Posterior cingulate gyrus (tissue), 11 donors: ENCODE measurements at regions not wholly inside any gene's neighbourhood (a gene's known extent, or its start where the extent isn't known, plus 50 kb on each side); places are given as distances from the start of the nearest gene placed in this dataset.
"Not testable (repeated sequence)": the region's sequence is repeated elsewhere in the genome, so short reads cannot be mapped to it uniquely, and the experiment has no call there.

Experiments used
- DNase-seq, 10 donors: peaks; one replicate each; pipeline versions ENCODE4 v3.0.0 to v3.0.0-alpha.2; 2020 to 2021; ENCODE audit warnings: mixed read lengths in 3 of 10
- intact Hi-C: fragments of 100-400 bp; cut with DNase I; formaldehyde crosslinking; loops from one replicate; pipeline ENCODE4 v1.15.1; 2023

GRCh38 chr2:77578354-77578753 lies 56.2 kb upstream of the LRRTM4 start:
- no peak for DNase-seq
- intact Hi-C loops = no loop called here

GRCh38 chr2:77579076-77579769 lies 57.0 kb upstream of the LRRTM4 start:
- intact Hi-C loops = no loop called here
- DNase-seq = no peak

DNA sequence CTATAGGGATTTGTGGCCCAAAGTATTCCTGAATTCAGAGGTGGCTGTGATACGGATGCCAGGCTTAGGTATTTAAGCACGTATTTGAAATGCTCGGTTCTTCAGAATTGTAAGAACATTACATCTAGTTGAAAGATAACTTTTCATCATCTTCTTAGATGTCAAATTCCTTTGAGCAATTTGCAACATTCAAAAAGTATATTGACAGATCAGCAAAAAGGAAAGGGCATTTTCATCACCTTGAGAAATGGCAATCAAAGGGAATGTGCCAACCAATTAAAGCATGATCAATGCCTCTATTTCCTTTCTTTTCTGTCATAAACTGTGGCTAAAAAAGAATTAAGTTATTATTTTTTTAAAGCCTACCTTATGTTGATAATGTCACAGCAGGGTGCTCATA lies 66.3 kb upstream of the LRRTM4 start:
- intact Hi-C loops = no loop called here
- no peak for DNase-seq

DNA sequence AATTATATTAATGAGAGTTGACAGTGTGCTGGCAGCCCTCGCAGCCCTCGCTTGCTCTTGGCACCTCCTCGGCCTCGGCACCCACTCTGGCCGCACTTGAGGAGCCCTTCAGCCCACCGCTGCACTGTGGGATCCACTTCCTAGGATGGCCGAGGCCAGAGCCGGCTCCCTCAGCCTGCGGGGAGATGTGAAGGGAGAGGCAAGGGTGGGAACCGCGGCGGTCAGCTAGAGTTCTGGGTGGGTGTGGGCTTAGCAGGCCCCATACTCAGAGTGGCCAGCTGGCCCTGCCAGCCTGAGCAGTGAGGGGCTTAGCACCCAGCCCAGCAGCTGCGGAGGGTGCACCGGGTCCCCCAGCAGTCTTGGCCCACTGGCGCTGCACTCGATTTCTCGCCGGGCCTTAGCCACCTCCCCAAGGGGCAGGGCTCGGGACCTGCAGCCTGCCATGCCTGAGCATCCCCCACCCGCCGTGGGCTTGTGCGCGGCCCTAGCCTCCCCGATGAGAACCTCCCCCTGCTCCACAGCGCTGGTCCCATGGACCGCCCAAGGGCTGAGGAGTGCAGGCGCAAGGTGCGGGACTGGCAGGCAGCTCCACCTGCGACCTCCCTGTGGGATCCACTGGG lies 68.2 kb upstream of the LRRTM4 start:
- peak in 3 of 10 donors; percentile 55 to 77 (median 73) for DNase-seq
- intact Hi-C loops = no loop called here

GRCh38 chr2:77592955-77593354 lies 70.8 kb upstream of the LRRTM4 start:
- DNase-seq = peak in 3 of 10 donors; percentile 50 to 63 (median 52)
- intact Hi-C loops = not testable (repeated sequence)

GRCh38 chr2:77602771-77603170 lies 80.6 kb upstream of the LRRTM4 start:
- intact Hi-C loops = no loop called here
- DNase-seq = no peak

- intact Hi-C loops = no loop called here
- DNase-seq = no peak
Measured at GRCh38 chr2:77604953-77605929, 83.1 kb upstream of the LRRTM4 start.

DNA sequence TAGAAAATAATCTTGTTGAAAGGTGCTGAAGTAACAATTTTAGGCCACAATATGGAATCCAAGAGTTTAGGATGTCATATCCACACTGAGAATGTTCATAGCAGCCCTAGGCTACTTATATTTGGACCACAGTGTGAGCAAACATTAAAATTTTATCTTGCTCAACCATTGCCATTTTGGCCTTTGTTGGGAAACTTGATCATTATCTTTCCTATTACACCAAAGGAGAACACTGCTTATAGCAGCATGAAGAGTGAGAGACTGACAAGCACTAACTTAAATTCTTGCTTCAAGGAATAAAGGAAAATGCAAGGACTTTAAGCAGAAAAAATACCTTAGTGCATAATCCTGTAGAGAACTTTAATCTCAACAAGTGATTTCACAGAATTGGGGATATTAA lies 86.3 kb upstream of the LRRTM4 start:
- no peak for DNase-seq

DNA sequence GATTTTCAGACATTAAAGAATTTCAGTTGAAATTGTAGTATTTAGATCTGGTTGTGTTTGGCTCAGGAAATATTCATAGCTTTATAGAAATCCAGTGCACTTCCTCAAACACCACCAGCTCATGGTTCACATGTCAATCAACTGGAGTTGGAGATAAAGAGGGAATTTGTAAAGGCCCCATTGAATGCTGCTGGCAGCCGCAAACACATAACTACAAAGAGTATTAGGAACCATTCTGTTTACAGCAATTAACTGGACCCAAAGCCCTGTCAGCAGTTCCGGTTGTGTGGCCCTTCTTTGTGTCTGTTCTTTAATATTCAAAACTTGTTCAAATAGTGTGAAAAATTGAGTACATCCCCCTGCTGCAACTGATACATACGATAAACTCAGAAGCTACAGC lies 107.4 kb upstream of the LRRTM4 start:
- DNase-seq = no peak
- intact Hi-C loops = no loop called here

More for the DNA sequence above, 86.3 kb upstream of the LRRTM4 start:
- intact Hi-C loops = no loop called here

DNA sequence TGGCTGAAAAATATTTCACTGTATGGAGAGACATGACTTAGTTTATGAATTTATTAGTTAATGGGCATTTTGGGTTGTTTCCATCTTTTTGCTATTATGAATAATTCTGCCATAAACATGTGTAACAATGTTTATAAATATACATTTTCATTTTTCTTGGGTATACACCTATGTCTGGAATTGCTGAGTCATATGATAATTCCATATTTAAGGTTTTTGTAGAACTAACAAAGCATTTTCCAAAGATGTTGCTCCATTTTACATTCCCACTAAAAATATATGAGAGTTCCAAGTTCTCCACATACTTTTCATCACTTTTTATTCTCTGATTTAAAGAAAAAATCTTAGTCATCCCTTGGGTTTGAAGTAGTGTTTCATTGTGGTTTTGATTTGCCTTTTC lies 108.8 kb upstream of the LRRTM4 start:
- no peak for DNase-seq
- intact Hi-C loops = no loop called here

DNA sequence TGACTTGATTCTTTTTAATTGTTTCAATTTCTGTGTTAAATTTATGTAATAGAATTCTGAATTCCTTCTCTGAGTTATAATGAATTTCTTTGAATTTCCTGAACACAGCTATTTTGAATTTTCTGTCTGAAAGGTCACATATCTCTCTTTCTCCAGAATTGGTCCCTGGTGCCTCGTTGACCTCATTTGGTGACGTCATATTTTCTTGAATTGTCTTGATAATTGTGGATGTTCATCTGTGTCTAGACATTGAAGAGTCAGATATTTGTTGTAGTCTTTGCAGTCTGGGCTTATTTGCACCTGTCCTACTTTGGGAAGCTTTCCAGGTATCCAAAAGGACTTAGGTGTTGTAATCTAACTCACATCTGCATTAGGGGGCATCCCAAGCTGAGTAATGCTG lies 111.4 kb upstream of the LRRTM4 start:
- no peak for DNase-seq
- intact Hi-C loops = no loop called here

DNA sequence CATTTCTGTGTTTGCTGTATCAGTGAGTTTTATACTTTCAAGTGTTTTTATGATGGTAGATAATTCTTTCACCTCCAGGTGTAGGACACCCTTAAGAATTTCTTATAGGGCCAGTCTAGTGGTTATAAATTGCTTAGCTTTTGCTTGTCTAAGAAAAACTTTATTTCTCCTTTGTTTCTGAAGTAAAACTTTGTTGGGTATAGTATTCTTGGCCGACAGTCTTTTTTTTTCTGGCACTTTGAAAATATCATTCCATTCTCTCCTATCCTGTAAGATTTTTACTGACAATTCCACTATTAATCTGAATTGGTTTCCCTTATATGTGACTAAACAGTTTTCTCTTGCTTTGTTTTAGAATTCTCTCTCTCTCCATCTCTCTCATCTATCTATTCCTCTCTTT lies 118.7 kb upstream of the LRRTM4 start:
- no peak for DNase-seq
- intact Hi-C loops = no loop called here

GRCh38 chr2:77642339-77642738 lies 120.2 kb upstream of the LRRTM4 start:
- DNase-seq = peak in 1 of 10 donors; percentile 59
- intact Hi-C loops = no loop called here

GRCh38 chr2:77649856-77650255 lies 127.7 kb upstream of the LRRTM4 start:
- DNase-seq = no peak
- intact Hi-C loops = no loop called here

GRCh38 chr2:77652499-77652898 lies 130.3 kb upstream of the LRRTM4 start:
- no peak for DNase-seq
- intact Hi-C loops = no loop called here

GRCh38 chr2:77664491-77664890 lies 142.3 kb upstream of the LRRTM4 start:
- intact Hi-C loops = no loop called here
- no peak for DNase-seq

GRCh38 chr2:77666251-77666980 lies 144.2 kb upstream of the LRRTM4 start:
- intact Hi-C loops = no loop called here
- DNase-seq = no peak

DNA sequence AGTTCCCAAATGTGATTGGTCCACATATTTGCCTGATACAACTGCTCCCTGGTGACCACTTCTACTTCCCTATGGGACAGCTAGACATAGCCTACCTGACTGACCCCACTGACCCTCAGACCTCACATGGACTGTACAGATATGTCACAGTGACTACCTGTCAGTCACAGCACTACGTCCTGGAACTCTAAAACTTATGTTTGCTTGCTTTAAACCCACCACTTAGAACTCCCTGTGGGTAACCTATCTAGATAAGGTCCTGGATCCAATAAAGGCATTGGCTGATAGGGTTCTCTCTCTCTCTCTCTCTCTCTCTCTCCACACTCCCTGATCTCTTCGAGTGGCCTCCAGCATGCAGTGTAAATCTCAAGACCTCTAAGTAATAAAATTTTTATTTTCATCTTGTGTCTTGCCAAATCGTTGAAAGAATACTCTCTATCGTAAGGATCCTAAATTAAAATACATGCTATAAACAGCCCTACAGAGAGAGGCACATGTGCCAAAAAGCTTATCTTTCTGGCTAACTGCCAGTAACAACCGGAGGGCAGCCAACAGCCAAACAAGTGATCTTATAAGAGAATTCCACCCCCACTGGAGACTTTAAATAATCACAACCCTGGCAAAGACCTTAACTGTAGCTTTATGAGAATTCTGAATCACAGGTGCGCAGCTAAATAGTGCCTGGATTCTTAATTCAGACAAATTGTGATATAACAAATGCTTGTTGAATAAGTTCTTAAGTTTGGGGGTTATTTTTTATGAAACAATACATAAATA lies 162.6 kb upstream of the LRRTM4 start:
- DNase-seq, intact Hi-C loops: not testable (repeated sequence)

GRCh38 chr2:77712601-77713000 lies 190.4 kb upstream of the LRRTM4 start:
- no peak for DNase-seq
- intact Hi-C loops = no loop called here

DNA sequence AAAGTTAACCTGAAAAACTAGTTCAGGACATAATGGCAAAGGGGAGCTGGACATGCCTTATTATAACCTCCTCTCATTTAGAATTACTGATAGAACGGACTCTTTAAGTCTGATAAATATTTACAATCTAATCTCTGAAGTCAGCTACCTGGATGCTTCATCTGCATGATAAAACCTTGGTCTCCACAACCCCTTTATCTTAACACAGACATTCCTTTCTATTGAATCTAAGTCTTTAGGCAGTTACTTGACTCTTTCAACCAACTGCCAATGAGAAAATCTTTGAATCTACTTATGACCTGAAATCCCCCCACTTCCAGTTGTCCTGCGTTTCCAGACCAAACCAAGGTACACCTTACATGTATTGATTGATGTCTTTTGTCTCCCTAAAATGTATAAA lies 191.2 kb upstream of the LRRTM4 start:
- no peak for DNase-seq
- intact Hi-C loops = no loop called here
